ENCODE measurements at regions not wholly inside any gene's neighbourhood (a gene's known extent, or its start where the extent isn't known, plus 50 kb on each side); places are given as distances from the start of the nearest gene placed in this dataset.
A peak's percentile ranks its signal among the peaks of the same experiment; 100 is the strongest.
"Not testable (repeated sequence)": the region's sequence is repeated elsewhere in the genome, so short reads cannot be mapped to it uniquely, and the experiment has no call there.

DNA sequence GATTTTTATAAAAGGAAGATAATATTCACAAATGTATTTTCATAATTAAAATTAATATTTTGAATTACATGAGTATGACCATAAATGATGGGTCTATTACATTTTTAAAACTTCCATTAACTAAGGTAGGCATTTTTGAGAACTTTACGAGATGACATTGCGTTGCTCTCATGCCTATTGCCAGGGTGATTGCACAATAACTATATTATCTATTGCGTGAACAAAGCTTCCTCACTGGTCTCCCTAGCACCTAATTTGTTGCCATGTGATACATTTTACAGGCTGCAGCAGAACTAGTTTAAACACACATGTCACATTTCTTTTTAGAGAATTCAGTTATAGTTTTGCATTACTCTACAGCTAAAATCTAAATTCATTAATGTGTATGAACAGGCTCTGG is 289.7 kb upstream of the GRID2 start:
- DNase-seq, result no peak

DNA sequence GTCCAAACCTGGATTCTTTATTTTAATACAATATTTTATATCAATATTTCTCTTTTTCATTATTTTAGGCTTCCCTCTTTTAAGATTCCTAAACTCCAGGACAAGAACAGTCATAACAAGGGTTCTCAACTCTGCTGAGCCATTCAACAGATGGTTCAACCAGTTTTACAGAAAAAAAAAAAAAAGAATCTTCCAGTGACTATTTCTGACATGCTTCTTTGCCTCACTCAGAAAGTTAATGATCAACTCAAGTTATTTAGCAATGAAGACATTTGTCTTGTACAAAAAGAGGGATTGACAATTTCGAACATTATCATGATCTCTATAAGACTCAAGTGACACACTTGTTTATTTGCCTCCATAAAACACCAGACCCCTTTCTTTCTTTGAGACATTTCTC is 282.6 kb upstream of the GRID2 start:
- DNase-seq, result no peak

DNA sequence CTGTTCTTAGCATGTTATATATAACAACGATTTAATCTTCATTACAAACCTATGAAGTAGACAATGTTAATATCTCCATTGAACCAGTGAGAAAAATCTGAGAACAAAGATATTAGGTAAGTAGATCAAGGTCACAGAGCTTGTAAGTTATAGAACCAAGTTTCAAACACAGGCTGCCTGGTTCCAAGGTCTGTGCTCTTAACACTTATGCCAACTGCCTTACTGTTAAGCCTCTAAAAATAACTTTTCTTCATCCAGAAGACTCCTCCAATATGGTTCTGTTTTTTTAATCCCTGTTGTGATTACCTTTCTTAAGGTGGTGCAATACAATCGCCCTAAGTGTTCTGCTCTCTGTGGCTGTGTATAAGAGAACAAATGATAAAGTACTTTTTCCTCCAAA is 282.0 kb upstream of the GRID2 start:
- no peak for DNase-seq

DNA sequence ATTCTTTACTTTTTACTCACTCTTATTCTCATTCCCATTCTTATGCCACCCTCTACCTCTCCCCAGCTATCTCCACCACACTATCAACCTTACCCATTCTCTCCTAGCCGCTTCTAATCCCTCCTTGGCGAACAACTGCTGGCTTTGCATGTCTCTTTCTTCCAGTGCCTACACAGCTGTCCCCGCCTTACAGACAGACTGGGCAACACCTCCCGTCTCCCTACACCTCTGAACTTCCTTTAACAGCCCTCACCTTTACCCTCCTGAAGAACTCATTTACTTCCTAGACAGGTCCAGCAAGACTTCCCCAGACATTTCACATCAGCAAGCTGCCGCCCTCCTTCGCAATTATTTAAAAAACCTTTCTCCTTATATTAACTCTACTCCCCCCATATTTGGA is 274.9 kb upstream of the GRID2 start:
- DNase-seq, result not testable (repeated sequence)

DNA sequence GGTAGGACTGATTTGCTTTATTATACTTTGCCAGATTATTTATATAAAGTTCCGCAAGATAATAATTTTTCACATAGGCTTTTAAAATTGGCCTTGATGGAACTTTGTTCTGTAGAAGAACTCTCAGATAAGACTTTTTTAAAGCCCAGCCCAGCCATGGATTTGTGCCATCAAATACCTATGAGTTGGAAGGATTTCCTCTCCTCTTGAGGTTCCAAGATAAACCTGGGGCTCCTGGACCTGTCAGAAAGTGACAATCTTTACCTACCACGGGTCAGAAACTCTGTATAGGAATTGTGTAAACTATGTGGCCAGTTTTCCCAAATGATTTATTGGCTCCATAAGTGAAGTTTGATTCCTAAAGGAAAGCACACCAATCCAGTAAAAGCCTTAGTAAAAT is 271.9 kb upstream of the GRID2 start:
- DNase-seq, result no peak

DNA sequence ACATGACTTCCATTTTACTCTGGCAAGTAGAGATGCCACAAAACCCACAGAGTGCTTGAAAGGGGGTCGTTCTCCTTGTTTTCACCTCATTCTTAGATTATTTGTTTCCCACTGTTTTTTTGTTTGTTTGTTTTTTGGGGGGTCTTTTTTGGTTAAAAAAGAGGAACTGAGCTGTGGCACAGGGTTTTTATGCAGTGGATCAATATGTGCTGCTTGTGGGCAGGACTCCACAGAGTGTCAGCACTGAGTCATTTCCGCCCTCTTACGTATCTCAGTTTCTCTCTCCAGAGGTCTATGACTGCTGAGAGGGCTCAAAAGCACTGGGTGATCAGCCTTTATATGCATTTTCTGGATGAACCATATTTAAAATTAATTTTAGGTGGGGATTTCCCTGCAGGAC is 268.1 kb upstream of the GRID2 start:
- no peak for DNase-seq

DNA sequence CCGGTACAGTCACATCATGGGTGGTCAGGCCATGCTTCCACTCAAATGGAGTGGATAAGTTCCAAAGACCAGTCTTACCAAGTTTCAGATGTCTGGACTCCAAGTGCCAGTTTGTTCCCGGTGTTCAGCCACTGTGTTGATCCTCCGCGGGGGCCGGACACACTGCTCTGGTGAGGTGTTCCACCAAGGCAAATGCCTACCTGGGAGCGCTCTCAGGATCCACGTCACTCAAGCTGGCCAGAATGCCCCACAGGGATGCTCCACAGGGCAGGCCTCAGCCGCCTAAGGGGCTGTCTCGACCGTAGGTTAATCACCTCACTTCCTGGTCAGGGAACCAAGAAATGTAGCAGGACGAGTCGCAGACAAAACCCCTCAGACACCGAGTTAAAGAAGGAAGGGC is 258.0 kb upstream of the GRID2 start:
- DNase-seq, result no peak

DNA sequence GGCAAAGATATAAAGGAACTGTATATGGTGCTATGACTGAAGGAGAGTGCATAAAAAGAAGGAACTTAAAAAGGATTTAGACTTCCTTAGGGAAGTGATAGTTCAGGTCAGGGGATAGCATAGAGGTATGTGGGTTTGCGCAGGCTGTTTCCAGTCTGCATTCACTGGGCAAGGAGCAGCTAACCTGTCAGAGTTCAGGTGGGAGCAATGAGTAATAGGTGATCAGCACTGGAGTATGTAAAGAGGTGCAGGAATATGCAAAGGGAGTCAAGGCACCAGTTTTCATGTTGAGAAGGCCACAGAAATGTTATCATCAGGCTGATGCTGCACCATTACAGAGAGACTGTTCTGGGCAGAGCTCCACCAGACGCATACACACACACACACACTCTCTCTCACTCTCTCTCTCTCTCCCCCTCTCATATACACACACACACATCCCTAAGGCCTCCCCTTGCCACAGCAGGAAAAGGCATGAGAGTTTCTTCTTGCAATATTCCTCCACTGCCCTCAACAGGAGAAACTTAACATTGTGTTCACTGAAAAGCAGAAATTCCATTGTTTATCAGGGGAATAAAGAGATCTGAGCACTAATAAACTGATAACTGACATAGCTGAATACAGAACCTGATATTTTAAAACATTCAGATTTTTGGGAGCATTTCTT is 256.4 kb upstream of the GRID2 start:
- peak; percentile 11 to 47 for DNase-seq

DNA sequence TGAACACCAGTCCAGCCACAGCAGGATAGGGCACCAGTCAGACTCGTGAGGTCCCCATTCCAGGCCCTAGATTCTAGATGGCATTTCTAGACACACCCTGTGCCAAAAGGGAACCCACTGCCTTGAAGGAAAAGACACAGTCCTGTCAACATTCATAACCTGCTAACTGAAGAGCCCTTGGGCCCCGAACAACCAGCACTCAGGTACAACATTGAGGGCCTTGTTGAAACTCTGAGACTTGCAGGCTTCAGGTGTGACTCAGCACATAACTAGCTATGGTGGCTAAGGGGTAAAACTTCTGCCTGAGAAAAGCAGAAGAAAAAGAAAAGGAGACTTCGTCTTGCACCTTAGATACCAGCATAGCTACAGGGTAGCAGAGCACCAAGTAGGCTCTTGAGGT is 252.9 kb upstream of the GRID2 start:
- DNase-seq, result no peak

DNA sequence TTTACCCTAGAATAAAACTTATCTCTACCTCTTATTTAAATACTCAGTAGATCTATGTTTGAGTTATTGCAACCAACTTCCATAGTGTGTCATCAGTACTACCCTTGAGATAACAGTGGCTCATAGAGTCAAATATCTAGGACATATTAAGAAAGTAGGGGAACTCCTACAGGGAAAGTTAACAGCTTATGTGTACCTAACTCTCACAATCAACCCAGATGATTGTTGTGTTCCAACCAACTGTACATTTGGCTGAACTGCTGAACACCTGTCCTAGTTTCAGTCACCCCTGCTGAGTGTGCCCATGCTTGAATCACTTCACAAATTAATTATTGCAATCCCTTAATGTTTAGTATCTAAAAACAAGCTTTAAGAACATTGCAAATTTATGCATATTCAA is 244.2 kb upstream of the GRID2 start:
- DNase-seq, result no peak

DNA sequence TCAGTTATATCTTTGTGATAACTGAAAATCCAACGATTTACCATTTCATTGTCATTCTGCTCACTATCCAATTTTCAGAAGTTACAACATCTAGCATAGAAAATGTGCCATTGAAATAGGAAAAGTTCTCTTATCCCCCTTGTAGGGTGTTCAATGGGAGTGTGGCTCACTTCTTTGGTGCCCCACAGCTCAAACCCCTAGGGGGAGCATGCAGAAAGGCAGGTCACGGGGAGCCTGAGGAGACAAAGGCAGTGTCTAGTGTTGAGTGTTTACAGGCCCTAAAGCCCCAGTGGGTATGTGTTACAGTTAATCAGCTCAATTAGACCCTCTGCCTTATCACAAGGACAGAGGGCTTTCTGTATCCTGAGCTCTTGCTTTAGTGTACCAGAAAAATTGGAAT is 243.4 kb upstream of the GRID2 start:
- DNase-seq, result no peak

DNA sequence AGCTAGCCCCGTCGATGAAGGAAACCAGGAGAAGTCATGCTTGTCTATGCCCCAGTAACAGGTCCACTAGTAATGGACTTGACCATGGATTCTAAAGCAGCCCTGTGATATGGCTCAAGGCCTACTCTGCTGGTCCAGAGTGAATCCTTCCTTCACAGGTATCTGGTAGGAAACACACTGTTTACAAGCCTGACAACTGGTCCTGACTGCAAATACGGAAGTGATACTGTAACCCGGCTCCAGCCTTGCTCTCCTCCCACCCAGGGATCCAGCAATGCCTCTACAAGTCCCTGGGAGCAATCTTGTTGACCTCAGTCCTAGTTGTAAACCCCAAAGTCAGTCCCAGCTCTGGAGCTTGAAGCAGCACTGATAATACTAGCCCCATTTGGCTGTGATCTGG is 239.2 kb upstream of the GRID2 start:
- no peak for DNase-seq

DNA sequence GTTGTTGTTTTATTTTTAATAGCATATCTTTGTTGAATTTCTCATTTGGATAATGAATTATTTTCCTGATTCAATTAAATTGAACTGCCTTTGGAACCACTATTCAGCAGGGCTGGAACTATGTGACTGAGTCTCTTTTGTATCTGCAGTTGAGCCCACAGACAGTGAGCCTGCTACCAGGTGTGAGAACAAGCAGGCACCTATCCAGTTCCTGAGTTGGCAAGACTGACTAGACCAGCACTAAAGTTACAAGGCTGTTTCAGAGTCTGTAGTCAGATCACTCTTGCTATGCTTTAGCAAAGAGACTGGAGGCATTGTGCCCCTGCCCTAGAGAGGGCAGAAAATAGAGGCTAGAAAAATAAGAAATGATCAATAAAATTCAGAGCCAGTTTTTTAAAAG is 237.3 kb upstream of the GRID2 start:
- DNase-seq, result no peak

DNA sequence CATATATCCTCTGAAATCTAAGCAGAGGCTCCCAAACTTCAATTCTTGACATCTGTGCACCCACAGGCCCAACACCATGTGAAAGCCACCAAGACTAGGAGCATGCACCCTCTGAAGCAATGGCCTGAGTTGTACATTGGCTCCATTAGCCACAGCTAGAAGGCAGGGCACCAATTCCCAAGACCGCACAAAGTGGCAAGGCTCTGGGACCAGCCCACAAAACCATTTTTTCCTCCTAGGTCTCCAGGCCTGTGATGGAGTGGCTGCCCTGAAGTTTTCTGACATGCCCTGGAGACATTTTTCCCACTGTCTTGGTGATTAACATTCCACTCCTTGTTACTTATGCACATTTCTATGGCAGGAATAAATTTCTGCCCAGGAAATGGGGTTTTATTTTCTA is 232.2 kb upstream of the GRID2 start:
- no peak for DNase-seq

DNA sequence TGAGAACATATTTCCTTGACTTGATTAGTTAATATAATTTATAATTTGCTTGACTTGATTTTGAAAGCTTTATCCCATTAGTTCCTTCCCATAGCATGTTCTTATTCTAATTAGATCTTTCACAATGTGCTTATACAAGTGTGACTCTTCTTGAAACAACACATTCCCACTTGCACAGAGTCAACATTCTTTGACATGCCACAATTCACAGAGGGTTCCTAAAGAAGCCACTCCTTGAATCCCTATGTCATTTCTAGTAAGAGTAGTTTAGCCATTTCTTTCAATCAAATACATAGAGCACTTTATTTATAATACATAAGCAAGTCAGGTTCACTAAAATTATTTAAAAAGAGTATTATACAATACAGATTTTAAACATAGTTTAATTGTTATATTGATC is 228.9 kb upstream of the GRID2 start:
- DNase-seq, result no peak

DNA sequence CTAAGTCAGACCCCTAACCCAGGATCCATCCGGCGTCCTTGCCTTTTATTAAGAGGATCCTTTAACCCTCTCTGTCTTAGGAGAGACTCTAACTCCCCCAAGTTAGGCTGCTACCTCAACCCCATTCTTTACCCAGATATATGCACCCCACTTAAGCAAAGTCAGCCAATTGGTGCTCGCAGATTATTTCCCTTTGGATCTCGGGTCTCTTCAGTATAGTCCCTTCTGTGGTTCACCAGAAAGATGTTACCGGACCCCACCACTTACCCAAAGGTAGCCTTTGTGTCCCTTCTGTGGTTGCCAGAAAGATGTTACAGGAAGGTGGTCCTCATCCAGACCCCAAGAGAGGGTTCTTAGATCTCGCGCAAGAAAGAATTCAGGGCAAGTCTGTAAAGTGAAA is 212.9 kb upstream of the GRID2 start:
- no peak for DNase-seq

DNA sequence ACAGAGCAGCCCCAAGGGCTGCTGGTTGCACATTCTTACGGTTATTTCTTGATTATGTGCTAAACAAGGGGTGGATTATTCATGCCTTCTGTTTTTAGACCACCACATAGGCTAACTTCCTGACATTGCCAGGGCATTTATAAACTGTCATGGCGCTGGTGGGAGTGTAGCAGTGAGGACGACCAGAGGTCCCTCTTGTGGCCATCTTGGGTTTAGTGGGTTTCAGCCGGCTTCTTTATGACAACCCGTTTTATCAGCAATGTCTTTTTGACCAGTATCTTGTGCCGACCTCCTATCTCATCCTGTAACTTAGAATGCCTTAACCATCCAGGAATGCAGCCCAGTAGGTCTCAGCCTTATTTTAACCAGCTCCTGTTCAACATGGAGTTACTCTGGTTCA is 212.4 kb upstream of the GRID2 start:
- DNase-seq, result peak in 1 of 2 experiments; percentile 10

DNA sequence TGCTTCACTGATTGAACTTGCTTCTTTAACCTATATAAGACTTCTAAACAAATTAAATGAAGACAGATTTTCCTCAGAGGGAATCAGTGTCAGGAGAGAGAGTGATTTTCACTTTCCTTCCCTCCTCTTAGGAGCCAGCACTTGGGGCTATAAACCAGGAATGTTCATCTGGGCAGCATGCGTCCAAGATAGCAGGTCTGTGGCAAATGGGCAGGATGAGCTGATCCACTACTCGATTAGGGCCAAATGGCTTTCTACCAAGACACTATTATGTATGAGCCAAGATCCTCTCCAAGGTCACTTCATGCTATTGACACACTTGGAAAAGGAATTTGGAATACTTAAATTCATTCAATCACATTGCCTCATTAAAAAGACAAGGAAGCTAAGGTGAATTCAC is 203.9 kb upstream of the GRID2 start:
- no peak for DNase-seq

DNA sequence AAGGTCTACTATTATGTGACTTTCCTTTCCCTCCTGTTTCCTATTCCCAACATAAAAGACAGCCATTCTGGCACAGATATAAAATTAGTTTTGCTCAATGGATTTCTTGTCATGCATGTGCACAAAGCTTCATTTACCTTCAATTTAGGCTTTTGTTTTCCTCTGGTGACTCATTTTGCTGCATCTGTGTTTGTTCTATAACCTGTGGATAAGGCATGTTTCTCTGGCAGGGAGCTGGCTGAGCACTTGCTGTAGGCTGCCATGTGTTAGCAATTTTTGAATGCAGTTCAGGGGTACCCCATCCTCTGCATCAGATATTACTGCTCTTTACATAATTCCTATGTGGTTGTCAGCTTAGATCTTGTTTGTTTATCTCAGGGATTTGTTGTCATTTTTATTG is 202.8 kb upstream of the GRID2 start:
- DNase-seq, result no peak

DNA sequence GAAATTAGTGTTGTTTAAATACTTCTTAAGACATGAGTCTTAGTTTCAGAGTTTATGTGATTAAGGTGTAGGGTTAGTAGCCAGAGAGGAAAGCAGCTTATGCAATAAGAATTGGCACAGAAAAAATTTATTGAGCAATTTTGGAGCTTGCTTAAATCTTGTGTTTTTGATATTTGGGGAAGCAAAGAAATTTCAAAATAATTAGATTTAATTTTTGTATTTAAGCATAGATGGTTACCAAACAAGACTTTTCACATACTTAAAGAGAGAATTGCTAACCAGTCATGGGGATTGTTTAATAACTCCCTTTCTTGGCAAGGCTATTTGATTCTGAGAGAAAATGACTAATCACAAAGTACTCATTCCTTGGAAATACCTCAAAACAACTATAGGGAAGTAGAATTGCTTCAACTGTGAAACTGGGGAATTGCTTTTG is 202.0 kb upstream of the GRID2 start:
- no peak for DNase-seq

DNA sequence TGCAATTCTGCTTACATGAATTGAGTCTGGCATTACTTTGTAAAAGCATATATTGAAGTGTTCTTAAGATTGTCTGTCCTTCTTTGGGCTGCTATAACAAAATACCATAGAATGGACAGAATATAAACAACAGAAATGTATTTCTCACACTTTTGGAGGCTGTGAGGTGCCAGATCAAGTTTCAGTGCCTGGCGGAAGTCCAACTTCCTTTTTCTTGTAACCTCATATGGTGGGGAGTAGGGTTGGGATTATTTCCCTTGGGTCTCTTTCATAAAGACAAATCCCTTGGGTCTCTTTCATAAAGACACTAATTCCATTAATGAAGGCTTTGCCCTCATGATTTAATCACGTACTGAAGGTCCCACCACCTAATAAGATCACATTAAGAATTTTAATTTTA is 199.3 kb upstream of the GRID2 start:
- DNase-seq, result no peak

DNA sequence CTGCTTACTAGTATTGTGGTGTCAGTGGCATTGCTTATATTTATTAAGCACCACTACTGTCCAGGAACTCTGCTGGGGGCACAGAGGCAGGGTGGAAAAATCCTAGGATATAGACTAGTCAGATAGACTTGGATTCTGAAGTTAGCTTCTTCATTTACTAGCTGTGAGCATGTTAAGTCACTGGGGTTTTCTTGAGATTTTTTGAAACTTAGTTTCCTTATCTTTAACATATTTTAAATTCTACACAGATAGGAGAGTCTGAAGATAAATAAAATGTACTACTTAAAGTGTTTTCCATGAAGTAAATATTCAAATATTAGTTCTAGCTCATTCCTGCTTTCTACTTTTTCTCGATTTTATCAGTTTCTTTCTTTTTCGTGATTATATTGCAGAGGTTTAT is 196.9 kb upstream of the GRID2 start:
- no peak for DNase-seq

DNA sequence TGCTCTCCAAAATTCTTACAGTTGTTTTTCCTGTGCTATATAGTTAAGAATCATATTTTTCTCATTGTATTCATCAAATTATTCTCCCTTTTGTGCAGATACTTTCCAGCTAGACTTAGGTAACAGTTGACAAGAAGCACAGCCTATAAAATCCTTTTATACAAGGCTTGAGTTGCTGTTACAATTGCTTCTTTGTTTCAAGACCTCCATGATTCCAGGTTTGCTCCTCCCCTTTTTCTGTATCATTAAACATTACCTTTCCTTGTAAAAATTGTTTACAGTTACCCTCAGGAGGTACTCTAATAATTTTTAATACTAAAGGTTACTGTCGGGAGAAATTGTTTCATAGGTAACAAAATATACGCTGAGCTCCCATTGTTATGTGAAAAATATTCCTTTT is 192.3 kb upstream of the GRID2 start:
- no peak for DNase-seq

DNA sequence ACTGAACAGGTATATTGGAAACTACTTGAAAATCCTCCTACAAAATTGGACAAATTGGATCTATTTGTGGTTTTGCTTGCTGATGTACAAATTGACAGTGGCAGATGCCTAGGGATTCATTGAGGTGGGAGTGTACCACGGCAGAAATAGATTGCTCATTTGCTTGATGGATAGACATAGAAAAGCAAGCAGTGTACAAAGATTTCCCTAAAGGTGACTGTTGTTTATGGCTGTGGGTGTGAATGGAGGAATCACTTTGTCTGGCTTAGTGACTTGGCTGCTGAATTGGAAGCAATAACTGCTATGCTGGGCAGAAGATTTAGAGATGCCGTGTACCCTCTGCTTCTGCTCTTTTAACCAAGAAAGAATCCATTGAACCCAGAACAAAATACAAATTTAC is 191.0 kb upstream of the GRID2 start:
- DNase-seq, result no peak

DNA sequence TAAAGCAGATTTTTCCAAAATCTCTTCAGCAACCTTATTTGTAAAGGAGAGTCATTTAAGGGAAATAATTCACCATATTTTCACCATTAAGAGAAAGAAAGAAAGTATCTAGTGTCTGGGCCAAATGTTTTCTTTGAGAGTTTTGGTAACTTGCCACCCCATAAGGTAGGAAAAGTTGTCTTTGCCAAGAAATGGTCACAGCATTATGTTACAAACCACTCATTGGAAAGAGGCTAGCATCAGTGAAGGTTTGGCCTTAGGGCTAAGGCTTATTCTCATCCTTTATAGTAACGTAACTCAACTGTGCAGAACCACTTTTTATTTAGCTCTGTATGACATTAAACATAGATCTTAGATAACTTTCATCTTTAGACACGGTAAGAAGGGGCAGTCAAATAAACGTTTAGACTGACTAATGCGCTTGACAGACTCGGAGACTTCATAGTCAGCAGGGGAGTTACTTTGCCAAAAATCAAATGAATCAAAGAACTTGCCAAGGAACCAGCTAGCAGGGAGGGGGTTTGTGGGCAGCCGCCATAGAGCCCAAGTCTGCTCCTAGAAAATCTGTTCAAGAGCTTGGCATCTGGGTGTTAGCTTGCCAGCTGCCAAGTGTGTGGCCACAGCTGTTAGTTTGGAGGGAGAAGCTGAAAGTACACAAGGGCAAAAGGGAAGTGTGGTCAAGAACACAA is 182.8 kb upstream of the GRID2 start:
- no peak for DNase-seq

All from NCI-H526 (cell line).